PC-9 (cell line): ENCODE measurements at regions not wholly inside any gene's neighbourhood (a gene's known extent, or its start where the extent isn't known, plus 50 kb on each side); places are given as distances from the start of the nearest gene placed in this dataset.

Experiments used
- BruUV-seq: library from RNA; stranded (reverse); fragments of 400-500 nt; replicated peaks from 2 replicates; lab custom pipeline; 2021; lab: Mats Ljungman, UMichigan
- CTCF ChIA-PET: fragments of 300-600 bp; sonication (Branson Sonifier 250); formaldehyde crosslinking; loops from one replicate; lab custom pipeline; 2022; ENCODE audit warnings: antibody characterized with exemption; lab: Charles Lee
- POLR2A ChIA-PET: fragments of 300-600 bp; sonication (Branson Sonifier 250); formaldehyde crosslinking; loops from one replicate; lab custom pipeline; 2022; ENCODE audit warnings: antibody characterized with exemption; ENCODE audit not compliant: unreplicated experiment; lab: Charles Lee
- DNase-seq, 2 experiments: peaks; one replicate each; pipeline versions ENCODE4 v3.0.0 to v3.0.0-alpha.2; 2015 to 2022; ENCODE audit warnings: mixed read lengths in 1 of 2
- H2AFZ ChIP-seq: fragments of 200-600 bp; sonication (generic); 2 replicates; pipeline ENCODE4 v1.8.1; 2017; ENCODE audit warnings: antibody characterized with exemption
- H3F3A ChIP-seq: fragments of 200-600 bp; sonication (generic); 2 replicates; pipeline ENCODE4 v1.8.1; 2017; ENCODE audit warnings: antibody characterized with exemption, mild to moderate bottlenecking, low read depth; ENCODE audit not compliant: insufficient read depth
- H3K27ac ChIP-seq: fragments of 200-600 bp; sonication (generic); 2 replicates; pipeline ENCODE4 v1.6.1; 2016; ENCODE audit warnings: mixed run types
- H3K27me3 ChIP-seq: fragments of 200-600 bp; sonication (generic); 2 replicates; pipeline ENCODE4 v1.6.1; 2016; ENCODE audit warnings: low read depth, mixed run types; ENCODE audit not compliant: insufficient read depth
- H3K36me3 ChIP-seq: fragments of 200-600 bp; sonication (generic); 2 replicates; pipeline ENCODE4 v1.6.1; 2016; ENCODE audit warnings: low read depth, mixed run types
- H3K4me1 ChIP-seq: fragments of 200-600 bp; sonication (generic); replicated peaks from 2 replicates; pipeline ENCODE4 v1.6.1; 2016; ENCODE audit warnings: mixed run types; ENCODE audit not compliant: insufficient read depth
- H3K4me2 ChIP-seq: fragments of 200-600 bp; sonication (generic); 2 replicates; pipeline ENCODE4 v1.6.1; 2017; ENCODE audit warnings: mixed run types
- H3K4me3 ChIP-seq: fragments of 200-600 bp; sonication (generic); 2 replicates; pipeline ENCODE4 v1.6.1; 2016; ENCODE audit warnings: mixed run types
- H3K79me2 ChIP-seq: fragments of 200-600 bp; sonication (generic); 2 replicates; pipeline ENCODE4 v1.6.1; 2017; ENCODE audit warnings: low read depth, mixed run types
- H3K9me2 ChIP-seq: fragments of 200-600 bp; sonication (generic); 2 replicates; pipeline ENCODE4 v1.8.1; 2017; ENCODE audit warnings: mild to moderate bottlenecking; ENCODE audit not compliant: insufficient read depth
- H3K9me3 ChIP-seq: fragments of 200-600 bp; sonication (generic); 2 replicates; pipeline ENCODE4 v1.8.1; 2016; ENCODE audit warnings: low read depth; ENCODE audit not compliant: insufficient read depth
- H4K20me1 ChIP-seq: fragments of 200-600 bp; sonication (generic); 2 replicates; pipeline ENCODE4 v1.8.1; 2017; ENCODE audit not compliant: insufficient read depth
- CTCF ChIP-seq: fragments of 200-600 bp; sonication (generic); conservative IDR thresholded peaks from 2 replicates; pipeline ENCODE4 v1.6.1; 2017; ENCODE audit warnings: mixed run types, antibody characterized with exemption, mild to moderate bottlenecking, moderate library complexity
- EZH2 ChIP-seq: fragments of 200-600 bp; sonication (generic); IDR thresholded peaks from 2 replicates; pipeline ENCODE4 v1.8.0; 2017; ENCODE audit warnings: antibody characterized with exemption, low read depth
- intact Hi-C: fragments of 100-400 bp; cut with micrococcal nuclease; formaldehyde crosslinking; loops from one replicate; pipeline ENCODE4 v1.10.0; 2022; ENCODE audit not compliant: unreplicated experiment

- Histone ChIP-seq H3K79me2 (no peaks in the 10 kb centered on the region), H4K20me1 (no peaks in the 10 kb centered on the region), H3K27ac (no peak overlapping the region), H3K9me3 (no peaks in the 10 kb centered on the region), H2AFZ (no peak overlapping the region), H3K36me3 (no peaks in the 10 kb centered on the region), H3K27me3 (no peaks in the 10 kb centered on the region), H3K9me2 (no peaks in the 10 kb centered on the region), H3F3A (peaks cover 3% of the 10 kb centered on the region; the same call in 1 of the 2 replicates), H3K4me3 (no peak overlapping the region), H3K4me1 (peaks cover 20% of the 10 kb centered on the region), H3K4me2 (no peak overlapping the region)
- ChIA-PET POLR2A (no interaction called here), CTCF (no interaction called here)
- DNase-seq = no peak
- BruUV-seq = no TSS peak
- intact Hi-C loops = loop anchor here (5.0 kb wide), 1 partner anchor 88 kb away; no protein-coding TSS in a partner anchor
- TF ChIP-seq EZH2 (no peak), CTCF (no peak)
Measured at GRCh38 chr9:115210699-115211098, 92.7 kb upstream of the TNC start.

GRCh38 chr9:115211413-115212124 lies 93.6 kb upstream of the TNC start:
- Histone ChIP-seq H3K4me1 (peaks cover 17% of the 10 kb centered on the region), H3K27me3 (no peaks in the 10 kb centered on the region), H3K27ac (no peak overlapping the region), H3F3A (peaks cover 3% of the 10 kb centered on the region; the same call in 1 of the 2 replicates), H3K36me3 (no peaks in the 10 kb centered on the region), H3K79me2 (no peaks in the 10 kb centered on the region), H3K4me2 (no peak overlapping the region), H3K9me3 (no peaks in the 10 kb centered on the region), H3K4me3 (no peak overlapping the region), H3K9me2 (no peaks in the 10 kb centered on the region), H2AFZ (no peak overlapping the region), H4K20me1 (no peaks in the 10 kb centered on the region)
- no TSS peak for BruUV-seq
- DNase-seq = no peak
- no peak for TF ChIP-seq EZH2
- no peak for TF ChIP-seq CTCF
- POLR2A ChIA-PET = no interaction called here
- intact Hi-C loops = loop anchor here (5.0 kb wide), 1 partner anchor 89 kb away; no protein-coding TSS in a partner anchor
- CTCF ChIA-PET = no interaction called here

GRCh38 chr9:115212125-115212605 lies 94.2 kb upstream of the TNC start:
- H3K36me3 ChIP-seq = no peaks in the 10 kb centered on the region
- no peaks in the 10 kb centered on the region for H3K27me3 ChIP-seq
- H2AFZ ChIP-seq = no peak overlapping the region
- no peaks in the 10 kb centered on the region for H4K20me1 ChIP-seq
- TF ChIP-seq EZH2 = no peak
- no peak for TF ChIP-seq CTCF
- CTCF ChIA-PET = no interaction called here
- no peak overlapping the region for H3K4me2 ChIP-seq
- no peak for DNase-seq
- POLR2A ChIA-PET = no interaction called here
- no peaks in the 10 kb centered on the region for H3K9me2 ChIP-seq
- H3K79me2 ChIP-seq = no peaks in the 10 kb centered on the region
- no peak overlapping the region for H3K4me3 ChIP-seq
- no peak overlapping the region for H3K27ac ChIP-seq
- no peaks in the 10 kb centered on the region for H3K9me3 ChIP-seq
- BruUV-seq = no TSS peak
- peaks cover 17% of the 10 kb centered on the region for H3K4me1 ChIP-seq
- intact Hi-C loops = loop anchor here (5.0 kb wide), 1 partner anchor 90 kb away; no protein-coding TSS in a partner anchor
- H3F3A ChIP-seq = peaks cover 3% of the 10 kb centered on the region; the same call in 1 of the 2 replicates
